PC-3 (cell line): ENCODE measurements at regions not wholly inside any gene's neighbourhood (a gene's known extent, or its start where the extent isn't known, plus 50 kb on each side); places are given as distances from the start of the nearest gene placed in this dataset.
A peak's percentile ranks its signal among the peaks of the same experiment; 100 is the strongest.
"Not testable (repeated sequence)": the region's sequence is repeated elsewhere in the genome, so short reads cannot be mapped to it uniquely, and the experiment has no call there.

ENCODE experiments used
- ATAC-seq: fragments of 200-7000 bp; cut with Tn5 transposase; 2 replicates; pipeline ENCODE4 v1.9.1; 2020; ENCODE audit warnings: mild to moderate bottlenecking, moderate library complexity
- BruUV-seq: library from RNA; stranded (reverse); fragments of 400-500 nt; replicated peaks from 2 replicates; lab custom pipeline; 2021; lab: Mats Ljungman, UMichigan
- CTCF ChIA-PET: fragments of 300-600 bp; sonication (Branson Sonifier 250); formaldehyde crosslinking; loops from one replicate; lab custom pipeline; 2022; ENCODE audit warnings: antibody characterized with exemption; lab: Charles Lee
- POLR2A ChIA-PET: fragments of 300-600 bp; sonication (Branson Sonifier 250); formaldehyde crosslinking; loops from one replicate; lab custom pipeline; 2022; ENCODE audit warnings: antibody characterized with exemption; ENCODE audit not compliant: unreplicated experiment; lab: Charles Lee
- DNase-seq: peaks from one replicate; pipeline ENCODE4 v3.0.0-alpha.2; 2015
- H2AFZ ChIP-seq: fragments of 300-600 bp; sonication (generic); 2 replicates; pipeline ENCODE4 v1.6.0; 2016; ENCODE audit warnings: antibody characterized with exemption, low read length
- H3F3A ChIP-seq: fragments of 300-600 bp; sonication (generic); one replicate; pipeline ENCODE4 v1.6.0; 2017; ENCODE audit warnings: antibody characterized with exemption, low read length, control low read depth, mild to moderate bottlenecking; ENCODE audit not compliant: unreplicated experiment
- H3K27ac ChIP-seq: fragments of 300-600 bp; sonication (generic); 2 replicates; pipeline ENCODE4 v1.5.1; 2016; ENCODE audit warnings: mild to moderate bottlenecking, low read length
- H3K27me3 ChIP-seq: fragments of 300-600 bp; sonication (generic); 2 replicates; pipeline ENCODE4 v1.6.1; 2016; ENCODE audit warnings: low read length, mixed read lengths
- H3K36me3 ChIP-seq: fragments of 300-600 bp; sonication (generic); 2 replicates; pipeline ENCODE4 v1.6.1; 2016; ENCODE audit warnings: low read depth, mixed run types, low read length, mixed read lengths
- H3K4me1 ChIP-seq: fragments of 300-600 bp; sonication (generic); 2 replicates; pipeline ENCODE4 v1.5.1; 2016; ENCODE audit warnings: low read length; ENCODE audit not compliant: insufficient read depth
- H3K4me2 ChIP-seq: fragments of 300-600 bp; sonication (generic); 2 replicates; pipeline ENCODE4 v1.6.0; 2016; ENCODE audit warnings: low read length
- H3K4me3 ChIP-seq: fragments of 300-600 bp; sonication (generic); 2 replicates; pipeline ENCODE4 v1.5.1; 2016; ENCODE audit warnings: mild to moderate bottlenecking, low read length, mixed read lengths
- H3K79me2 ChIP-seq: fragments of 300-600 bp; sonication (generic); 2 replicates; pipeline ENCODE4 v1.6.1; 2017; ENCODE audit warnings: low read length, mixed read lengths
- H3K9ac ChIP-seq: fragments of 300-600 bp; sonication (generic); 2 replicates; pipeline ENCODE4 v1.6.0; 2016; ENCODE audit warnings: mild to moderate bottlenecking, low read length
- H3K9me2 ChIP-seq: fragments of 300-600 bp; sonication (generic); replicated peaks from 2 replicates; pipeline ENCODE4 v1.6.1; 2016; ENCODE audit warnings: mixed run types, low read length, mixed read lengths
- H3K9me3 ChIP-seq: fragments of 300-600 bp; sonication (generic); 2 replicates; pipeline ENCODE4 v1.6.1; 2016; ENCODE audit warnings: low read length, mixed read lengths
- H4K20me1 ChIP-seq: fragments of 300-600 bp; sonication (generic); 2 replicates; pipeline ENCODE4 v1.6.1; 2016; ENCODE audit warnings: low read length, mixed read lengths
- CTCF ChIP-seq: fragments of 300-600 bp; sonication (generic); conservative IDR thresholded peaks from 2 replicates; pipeline ENCODE4 v1.5.1; 2017; ENCODE audit warnings: antibody characterized with exemption, low read depth, mild to moderate bottlenecking, low read length
- EZH2 ChIP-seq: fragments of 300-600 bp; sonication (generic); IDR thresholded peaks from one replicate; pipeline ENCODE4 v1.6.1; 2017; ENCODE audit warnings: antibody characterized with exemption, mild to moderate bottlenecking, low read length; ENCODE audit not compliant: unreplicated experiment
- EZH2phosphoT487 ChIP-seq: fragments of 300-600 bp; sonication (generic); IDR thresholded peaks from 2 replicates; pipeline ENCODE4 v1.6.1; 2018; ENCODE audit warnings: mild to moderate bottlenecking, antibody characterized with exemption, low read length, borderline replicate concordance
- intact Hi-C: fragments of 100-400 bp; cut with micrococcal nuclease; formaldehyde crosslinking; loops from 2 replicates; pipeline ENCODE4 v1.9.0; 2023

GRCh38 chr16:77514500-77515220, 79.8 kb upstream of the ADAMTS18 start:
- Histone ChIP-seq H3K9me3 (no peaks in the 10 kb centered on the region), H3K27ac (no peak overlapping the region), H3K4me1 (no peaks in the 10 kb centered on the region), H2AFZ (no peak overlapping the region), H3K4me3 (no peak overlapping the region), H3F3A (no peaks in the 10 kb centered on the region), H3K79me2 (no peaks in the 10 kb centered on the region), H3K36me3 (no peaks in the 10 kb centered on the region), H3K4me2 (no peak overlapping the region), H3K9ac (no peak overlapping the region), H3K9me2 (no peaks in the 10 kb centered on the region), H3K27me3 (0 out of 2 replicates have a peak, but pooled peaks cover 10% of the 10 kb centered on the region), H4K20me1 (no peaks in the 10 kb centered on the region)
- no peak for ATAC-seq
- ChIA-PET POLR2A (no interaction called here), CTCF (no interaction called here)
- BruUV-seq: no TSS peak
- no peak for DNase-seq
- no peak for TF ChIP-seq EZH2
- no peak for TF ChIP-seq CTCF
- no peak for TF ChIP-seq EZH2phosphoT487
- intact Hi-C loops: no loop called here

- H3K4me3 ChIP-seq, H3K79me2 ChIP-seq, H3F3A ChIP-seq, H2AFZ ChIP-seq, intact Hi-C loops, H3K4me2 ChIP-seq, H3K9me2 ChIP-seq, CTCF ChIA-PET, H3K9ac ChIP-seq, H3K9me3 ChIP-seq, DNase-seq, H3K27me3 ChIP-seq, H3K4me1 ChIP-seq, H4K20me1 ChIP-seq, BruUV-seq, H3K27ac ChIP-seq, H3K36me3 ChIP-seq, POLR2A ChIA-PET, ATAC-seq: not testable (repeated sequence)
Observed at GRCh38 chr16:77525226-77525625, 90.4 kb upstream of the ADAMTS18 start.

GRCh38 chr16:77531752-77532151, 96.9 kb upstream of the ADAMTS18 start:
- Histone ChIP-seq H4K20me1 (no peaks in the 10 kb centered on the region), H3K27ac (no peak overlapping the region), H2AFZ (no peak overlapping the region), H3K79me2 (no peaks in the 10 kb centered on the region), H3K27me3 (no peaks in the 10 kb centered on the region), H3K9ac (no peak overlapping the region), H3K9me3 (no peaks in the 10 kb centered on the region), H3K4me1 (no peaks in the 10 kb centered on the region), H3K4me3 (no peak overlapping the region), H3K36me3 (no peaks in the 10 kb centered on the region), H3F3A (no peaks in the 10 kb centered on the region), H3K4me2 (no peak overlapping the region), H3K9me2 (no peaks in the 10 kb centered on the region)
- intact Hi-C loops: no loop called here
- ChIA-PET CTCF (no interaction called here), POLR2A (no interaction called here)
- no peak for TF ChIP-seq EZH2phosphoT487
- TF ChIP-seq EZH2: no peak
- TF ChIP-seq CTCF: no peak
- no TSS peak for BruUV-seq
- peak; percentile 61 for DNase-seq
- no peak for ATAC-seq
